Naive thymus-derived CD4-positive, alpha-beta T cell (primary cell): ENCODE measurements at regions not wholly inside any gene's neighbourhood (a gene's known extent, or its start where the extent isn't known, plus 50 kb on each side); places are given as distances from the start of the nearest gene placed in this dataset.

Experiments
- ATAC-seq: fragments of 150-1000 bp; cut with Tn5 transposase; 2 replicates; pipeline ENCODE4 v1.10.0; 2021; ENCODE audit warnings: mild to moderate bottlenecking, moderate library complexity
- CTCF ChIA-PET: fragments of 350-600 bp; sonication (Branson Sonifier 250); formaldehyde crosslinking; loops from one replicate; lab custom pipeline; 2021; ENCODE audit warnings: antibody characterized with exemption; lab: Charles Lee
- POLR2A ChIA-PET: fragments of 350-600 bp; sonication (Branson Sonifier 250); formaldehyde crosslinking; loops from one replicate; lab custom pipeline; 2021; ENCODE audit warnings: antibody characterized with exemption, inconsistent platforms; lab: Charles Lee
- DNase-seq, 9 donors: peaks; one replicate each; pipeline versions ENCODE4 v3.0.0 to v3.0.0-alpha.2; 2020 to 2022; ENCODE audit warnings: mixed read lengths in 1 of 9
- H3K27ac ChIP-seq: one replicate; pipeline ENCODE4 v1.7.0; 2013; ENCODE audit warnings: mild to moderate bottlenecking, low read depth, low read length, moderate library complexity
- H3K27me3 ChIP-seq, 2 donors: one replicate each; pipeline ENCODE4 v1.7.0; 2013; ENCODE audit warnings: low read length in 2 of 2, mild to moderate bottlenecking in 2 of 2, moderate library complexity in 2 of 2; ENCODE audit not compliant: control insufficient read depth in 2 of 2, insufficient read depth in 2 of 2
- H3K36me3 ChIP-seq, 3 experiments: 1 replicate in 2 of 3; 2 replicates in 1 of 3; pipeline ENCODE4 v1.7.0; 2013; ENCODE audit warnings: low read length in 3 of 3, mild to moderate bottlenecking in 3 of 3, moderate library complexity in 1 of 3; ENCODE audit not compliant: insufficient read depth in 3 of 3, control insufficient read depth in 2 of 3
- H3K4me1 ChIP-seq, 2 donors: one replicate each; pipeline ENCODE4 v1.7.0; 2013; ENCODE audit warnings: low read length in 2 of 2, mild to moderate bottlenecking in 2 of 2, moderate library complexity in 1 of 2; ENCODE audit not compliant: control insufficient read depth in 2 of 2, insufficient read depth in 2 of 2
- H3K4me3 ChIP-seq: 2 replicates; pipeline ENCODE4 v1.7.0; 2013; ENCODE audit warnings: mild to moderate bottlenecking, low read length
- H3K9me3 ChIP-seq, 3 experiments: 1 replicate in 2 of 3; 2 replicates in 1 of 3; pipeline ENCODE4 v1.7.0; 2013; ENCODE audit warnings: low read length in 3 of 3; ENCODE audit not compliant: control insufficient read depth in 2 of 3
- H3K27ac Mint-ChIP-seq, 9 donors: one replicate each; pipeline ENCODE4 v1.8.0; 2020 to 2022; ENCODE audit warnings: mixed read lengths in 9 of 9, mild to moderate bottlenecking in 8 of 9, moderate library complexity in 5 of 9, inconsistent platforms in 2 of 9
- H3K27me3 Mint-ChIP-seq, 5 donors: one replicate each; pipeline ENCODE4 v1.8.0; 2021 to 2022; ENCODE audit warnings: mixed read lengths in 5 of 5, mild to moderate bottlenecking in 1 of 5
- H3K36me3 Mint-ChIP-seq, 5 donors: one replicate each; pipeline ENCODE4 v1.8.0; 2020 to 2022; ENCODE audit warnings: mixed read lengths in 5 of 5, mild to moderate bottlenecking in 3 of 5, inconsistent platforms in 1 of 5
- H3K4me1 Mint-ChIP-seq, 7 donors: one replicate each; pipeline ENCODE4 v1.8.0; 2020 to 2022; ENCODE audit warnings: mixed read lengths in 7 of 7, mild to moderate bottlenecking in 3 of 7, inconsistent platforms in 1 of 7
- H3K4me3 Mint-ChIP-seq, 10 donors: one replicate each; pipeline ENCODE4 v1.8.0; 2020 to 2022; ENCODE audit warnings: mild to moderate bottlenecking in 10 of 10, mixed read lengths in 10 of 10, moderate library complexity in 6 of 10, inconsistent platforms in 2 of 10
- H3K9me3 Mint-ChIP-seq, 11 donors: one replicate each; pipeline ENCODE4 v1.8.0; 2020 to 2022; ENCODE audit warnings: mixed read lengths in 11 of 11, mild to moderate bottlenecking in 4 of 11, inconsistent platforms in 1 of 11, moderate library complexity in 1 of 11
- intact Hi-C, 2 donors: fragments of 100-400 bp; cut with micrococcal nuclease; formaldehyde crosslinking; loops; one replicate each; pipeline ENCODE4 v1.15.1; 2023

- ChIA-PET CTCF (no interaction called here), POLR2A (no interaction called here)
- Mint-ChIP-seq H3K27ac (no peak overlapping the region), H3K4me1 (no peaks in the 10 kb centered on the region), H3K36me3 (peaks cover 0 to 5% (median 3%) of the 10 kb centered on the region in 5 donors), H3K27me3 (no peaks in the 10 kb centered on the region), H3K4me3 (no peak overlapping the region), H3K9me3 (peaks cover 6 to 45% (median 21%) of the 10 kb centered on the region in 11 donors)
- H3K27ac ChIP-seq = no peak overlapping the region
- no peaks in the 10 kb centered on the region for H3K36me3 ChIP-seq
- H3K27me3 ChIP-seq = no peaks in the 10 kb centered on the region
- intact Hi-C loops = no loop called here
- no peaks in the 10 kb centered on the region for H3K4me1 ChIP-seq
- ATAC-seq (no peak), DNase-seq (no peak)
- peaks cover 0 to 12% (median 0%) of the 10 kb centered on the region in 3 experiments for H3K9me3 ChIP-seq
- no peak overlapping the region for H3K4me3 ChIP-seq
These were observed 607.3 kb downstream of the UQCRFS1 start for GRCh38 chr19:28605501-28606268.

GRCh38 chr19:28603453-28603852 is 609.5 kb downstream of the UQCRFS1 start:
- Histone ChIP-seq H3K9me3 (peaks cover 0 to 9% (median 0%) of the 10 kb centered on the region in 3 experiments), H3K4me3 (no peak overlapping the region), H3K27ac (no peak overlapping the region), H3K27me3 (no peaks in the 10 kb centered on the region), H3K4me1 (no peaks in the 10 kb centered on the region), H3K36me3 (no peaks in the 10 kb centered on the region)
- ChIA-PET POLR2A (no interaction called here), CTCF (no interaction called here)
- H3K9me3 Mint-ChIP-seq = peaks cover 6 to 41% (median 21%) of the 10 kb centered on the region in 11 donors
- no peak overlapping the region for H3K4me3 Mint-ChIP-seq
- H3K27ac Mint-ChIP-seq = no peak overlapping the region
- H3K4me1 Mint-ChIP-seq = no peaks in the 10 kb centered on the region
- peaks cover 0 to 5% (median 3%) of the 10 kb centered on the region in 5 donors for H3K36me3 Mint-ChIP-seq
- ATAC-seq (no peak), DNase-seq (no peak)
- intact Hi-C loops = no loop called here
- no peaks in the 10 kb centered on the region for H3K27me3 Mint-ChIP-seq

- POLR2A ChIA-PET = no interaction called here
- Histone ChIP-seq H3K4me1 (no peaks in the 10 kb centered on the region), H3K27ac (no peak overlapping the region), H3K36me3 (no peaks in the 10 kb centered on the region), H3K9me3 (peaks cover 0 to 9% (median 0%) of the 10 kb centered on the region in 3 experiments), H3K4me3 (no peak overlapping the region), H3K27me3 (no peaks in the 10 kb centered on the region)
- peaks cover 0 to 5% (median 3%) of the 10 kb centered on the region in 5 donors for H3K36me3 Mint-ChIP-seq
- H3K9me3 Mint-ChIP-seq = peaks cover 6 to 36% (median 15%) of the 10 kb centered on the region in 11 donors
- no peaks in the 10 kb centered on the region for H3K4me1 Mint-ChIP-seq
- DNase-seq (no peak), ATAC-seq (no peak)
- no peak overlapping the region for H3K4me3 Mint-ChIP-seq
- CTCF ChIA-PET = no interaction called here
- H3K27me3 Mint-ChIP-seq = no peaks in the 10 kb centered on the region
- intact Hi-C loops = no loop called here
- H3K27ac Mint-ChIP-seq = no peak overlapping the region
These were observed 610.2 kb downstream of the UQCRFS1 start for GRCh38 chr19:28602675-28603298.

GRCh38 chr19:28601723-28602440 is 611.1 kb downstream of the UQCRFS1 start:
- H3K9me3 ChIP-seq = peaks cover 0 to 8% (median 0%) of the 10 kb centered on the region in 3 experiments
- Mint-ChIP-seq H3K27me3 (peaks cover 0 to 4% (median 0%) of the 10 kb centered on the region in 5 donors), H3K4me1 (no peaks in the 10 kb centered on the region), H3K4me3 (no peak overlapping the region), H3K36me3 (peaks cover 0 to 5% (median under 1%) of the 10 kb centered on the region in 5 donors), H3K27ac (no peak overlapping the region), H3K9me3 (peaks cover 2 to 27% (median 8%) of the 10 kb centered on the region in 11 donors)
- no peaks in the 10 kb centered on the region for H3K4me1 ChIP-seq
- intact Hi-C loops = no loop called here
- H3K36me3 ChIP-seq = no peaks in the 10 kb centered on the region
- ChIA-PET POLR2A (no interaction called here), CTCF (no interaction called here)
- no peak for DNase-seq
- H3K4me3 ChIP-seq = no peak overlapping the region
- no peaks in the 10 kb centered on the region for H3K27me3 ChIP-seq
- no peak for ATAC-seq
- no peak overlapping the region for H3K27ac ChIP-seq

- Histone ChIP-seq H3K4me1 (no peaks in the 10 kb centered on the region), H3K27me3 (no peaks in the 10 kb centered on the region), H3K4me3 (no peak overlapping the region), H3K9me3 (no peaks in the 10 kb centered on the region), H3K36me3 (no peaks in the 10 kb centered on the region), H3K27ac (no peak overlapping the region)
- H3K4me3 Mint-ChIP-seq = no peak overlapping the region
- ChIA-PET CTCF (no interaction called here), POLR2A (no interaction called here)
- H3K9me3 Mint-ChIP-seq = peaks cover 0 to 7% (median 3%) of the 10 kb centered on the region in 11 donors
- no peak overlapping the region for H3K27ac Mint-ChIP-seq
- no peaks in the 10 kb centered on the region for H3K4me1 Mint-ChIP-seq
- peaks cover 0 to 4% (median 0%) of the 10 kb centered on the region in 5 donors for H3K27me3 Mint-ChIP-seq
- intact Hi-C loops = no loop called here
- ATAC-seq (no peak), DNase-seq (no peak)
- no peaks in the 10 kb centered on the region for H3K36me3 Mint-ChIP-seq
These were observed 614.1 kb downstream of the UQCRFS1 start for GRCh38 chr19:28598861-28599260.

- Mint-ChIP-seq H3K36me3 (no peaks in the 10 kb centered on the region), H3K4me1 (no peaks in the 10 kb centered on the region), H3K9me3 (peaks cover 0 to 8% (median 2%) of the 10 kb centered on the region in 11 donors), H3K27me3 (peaks cover 0 to 10% (median 0%) of the 10 kb centered on the region in 5 donors), H3K27ac (no peak overlapping the region), H3K4me3 (no peak overlapping the region)
- Histone ChIP-seq H3K36me3 (no peaks in the 10 kb centered on the region), H3K27me3 (no peaks in the 10 kb centered on the region), H3K9me3 (no peaks in the 10 kb centered on the region), H3K4me1 (no peaks in the 10 kb centered on the region), H3K27ac (no peak overlapping the region), H3K4me3 (no peak overlapping the region)
- intact Hi-C loops = no loop called here
- DNase-seq (no peak), ATAC-seq (no peak)
- ChIA-PET CTCF (no interaction called here), POLR2A (interaction anchor here (0.6 kb wide), 1 partner anchor 12 kb away, joined by 5 read pairs; no protein-coding TSS in a partner anchor)
These were observed 616.3 kb downstream of the UQCRFS1 start for GRCh38 chr19:28596561-28597071.
